GM12878 (cell line): ENCODE measurements at regions not wholly inside any gene's neighbourhood (a gene's known extent, or its start where the extent isn't known, plus 50 kb on each side); places are given as distances from the start of the nearest gene placed in this dataset.

Experiments
- ATAC-seq: fragments of 200-7000 bp; cut with Tn5 transposase; 3 replicates; pipeline ENCODE4 v1.9.1; 2020; ENCODE audit warnings: mild to moderate bottlenecking, moderate library complexity
- BruUV-seq: library from RNA; stranded (reverse); fragments of 400-500 nt; replicated peaks from 2 replicates; lab custom pipeline; 2021; lab: Mats Ljungman, UMichigan
- CTCF ChIA-PET: fragments of 300-600 bp; sonication (Branson Sonifier 250); formaldehyde crosslinking; extraction: SDS; loops from one replicate; lab custom pipeline; 2021; ENCODE audit warnings: inconsistent platforms; lab: Yijun Ruan, JAX
- POLR2A ChIA-PET: fragments of 350-600 bp; formaldehyde crosslinking; extraction: SDS; loops from one replicate; lab custom pipeline; 2021; ENCODE audit warnings: inconsistent platforms; lab: Charles Lee
- RAD21 ChIA-PET: fragments of 300-600 bp; sonication (Branson Sonifier 250); formaldehyde crosslinking; loops from one replicate; lab custom pipeline; 2023; ENCODE audit warnings: antibody characterized with exemption; ENCODE audit not compliant: unreplicated experiment; lab: Charles Lee
- SMC1A ChIA-PET: fragments of 300-600 bp; sonication (Branson Sonifier 250); formaldehyde crosslinking; loops from one replicate; lab custom pipeline; 2023; ENCODE audit not compliant: unreplicated experiment, uncharacterized antibody; lab: Charles Lee
- DNase-seq: peaks from one replicate; pipeline ENCODE4 v3.0.0-alpha.2; 2011; ENCODE audit warnings: low read depth, low spot score
- FAIRE-seq: peaks from 3 replicates; lab custom pipeline; 2011; peaks lifted over from hg19 to GRCh38; lab: Jason Lieb, UNC
- H2AFZ ChIP-seq: 2 replicates; pipeline ENCODE4 v1.6.0; 2011; ENCODE audit warnings: low read depth, low read length, control low read depth; ENCODE audit not compliant: control insufficient read depth
- H3K27ac ChIP-seq: 2 replicates; pipeline ENCODE4 v1.5.1; 2011; ENCODE audit warnings: control low read depth; ENCODE audit not compliant: control insufficient read depth, insufficient read depth
- H3K27me3 ChIP-seq, 2 experiments: replicated peaks in 1 of 2; 2 replicates each; pipeline versions ENCODE4 v1.6.0 to v1.6.1; 2011; ENCODE audit warnings: low read length in 1 of 2; ENCODE audit not compliant: control insufficient read depth in 2 of 2, insufficient read depth in 2 of 2
- H3K36me3 ChIP-seq, 2 experiments: 2 replicates each; pipeline ENCODE4 v1.5.1; 2011; ENCODE audit warnings: low read length in 1 of 2; ENCODE audit not compliant: control insufficient read depth in 2 of 2, insufficient read depth in 2 of 2
- H3K4me1 ChIP-seq: 2 replicates; pipeline ENCODE4 v1.6.1; 2011; ENCODE audit warnings: mild to moderate bottlenecking, low read length, moderate library complexity, mixed read lengths; ENCODE audit not compliant: control insufficient read depth, insufficient read depth
- H3K4me2 ChIP-seq: 2 replicates; pipeline ENCODE4 v1.6.0; 2011; ENCODE audit warnings: control low read depth; ENCODE audit not compliant: control insufficient read depth, insufficient read depth
- H3K4me3 ChIP-seq: fragments of 200-600 bp; sonication (generic); 2 replicates; pipeline ENCODE4 v1.5.1; 2016
- H3K79me2 ChIP-seq: 2 replicates; pipeline ENCODE4 v1.6.0; 2011; ENCODE audit warnings: low read length; ENCODE audit not compliant: control insufficient read depth, insufficient read depth
- H3K9ac ChIP-seq: 2 replicates; pipeline ENCODE4 v1.8.0; 2011; ENCODE audit warnings: low read length, control low read depth, mixed read lengths; ENCODE audit not compliant: control insufficient read depth, insufficient read depth
- H3K9me3 ChIP-seq: replicated peaks from 3 replicates; pipeline ENCODE4 v1.5.1; 2011; ENCODE audit warnings: mild to moderate bottlenecking, low read length; ENCODE audit not compliant: control insufficient read depth, insufficient read depth
- H4K20me1 ChIP-seq: 2 replicates; pipeline ENCODE4 v1.6.0; 2011; ENCODE audit not compliant: control insufficient read depth, insufficient read depth
- CREM ChIP-seq: IDR thresholded peaks from 2 replicates; pipeline ENCODE4 v1.6.1; 2014; ENCODE audit warnings: antibody characterized with exemption, low read depth
- DPF2 ChIP-seq: fragments of 450-650 bp; IDR thresholded peaks from 2 replicates; pipeline ENCODE4 v1.6.1; 2017; ENCODE audit warnings: mild to moderate bottlenecking
- E4F1 ChIP-seq: fragments of 450-650 bp; IDR thresholded peaks from 2 replicates; pipeline ENCODE4 v1.6.1; 2018; ENCODE audit warnings: borderline replicate concordance, mild to moderate bottlenecking; ENCODE audit not compliant: partially characterized antibody
- ESRRA ChIP-seq: IDR thresholded peaks from 2 replicates; pipeline ENCODE4 v1.6.1; 2012; ENCODE audit warnings: mild to moderate bottlenecking, low read length, improper control_type of control experiment
- GATAD2B ChIP-seq: fragments of 450-650 bp; conservative IDR thresholded peaks from 2 replicates; pipeline ENCODE4 v1.6.1; 2017; ENCODE audit warnings: low read depth, mild to moderate bottlenecking, moderate library complexity
- HCFC1 ChIP-seq: fragments of 150-350 bp; IDR thresholded peaks from 2 replicates; pipeline ENCODE4 v1.6.1; 2014; ENCODE audit warnings: low read length
- KLF5 ChIP-seq: fragments of 450-650 bp; IDR thresholded peaks from 2 replicates; pipeline ENCODE4 v1.6.1; 2014; ENCODE audit warnings: mild to moderate bottlenecking; ENCODE audit not compliant: partially characterized antibody
- MXI1 ChIP-seq: fragments of 150-350 bp; IDR thresholded peaks from 2 replicates; pipeline ENCODE4 v1.6.1; 2011; ENCODE audit warnings: low read depth, mild to moderate bottlenecking, inconsistent platforms, low read length, improper control_type of control experiment
- NR2C1 ChIP-seq: fragments of 450-650 bp; IDR thresholded peaks from 2 replicates; pipeline ENCODE4 v1.6.1; 2017; ENCODE audit warnings: antibody characterized with exemption, mild to moderate bottlenecking, moderate library complexity
- NRF1 ChIP-seq: conservative IDR thresholded peaks from 2 replicates; pipeline ENCODE4 v1.6.1; 2011; ENCODE audit warnings: mild to moderate bottlenecking, low read depth, low read length, improper control_type of control experiment
- RBBP5 ChIP-seq: fragments of 200-600 bp; sonication (generic); conservative IDR thresholded peaks from 2 replicates; pipeline ENCODE4 v1.6.1; 2016
- SIX5 ChIP-seq: IDR thresholded peaks from 2 replicates; pipeline ENCODE4 v1.6.1; 2011; ENCODE audit warnings: mild to moderate bottlenecking, low read depth, low read length, moderate library complexity; ENCODE audit not compliant: severe bottlenecking
- USF2 ChIP-seq: IDR thresholded peaks from 2 replicates; pipeline ENCODE4 v1.6.1; 2011; ENCODE audit warnings: low read depth, low read length, improper control_type of control experiment, borderline replicate concordance
- ZSCAN29 ChIP-seq: fragments of 450-650 bp; IDR thresholded peaks from 2 replicates; pipeline ENCODE4 v1.6.1; 2017; ENCODE audit warnings: mild to moderate bottlenecking, moderate library complexity
- WGBS: methylation state at CpG from one replicate; pipeline ENCODE4 v1.1.6; 2016; ENCODE audit warnings: low lambda C conversion rate; ENCODE audit not compliant: insufficient replicate concordance, insufficient coverage; ENCODE audit errors: missing lambda C conversion rate; 5-methylcytosine and 5-hydroxymethylcytosine counted together
- in situ Hi-C: fragments of 300-500 bp; cut with MboI; formaldehyde crosslinking; loops from 9 replicates; pipeline ENCODE4 v1.14.3; 2018; ENCODE audit warnings: mixed read lengths
- intact Hi-C: fragments of 100-400 bp; cut with micrococcal nuclease; formaldehyde crosslinking; loops from one replicate; pipeline ENCODE4 v1.14.2; 2022; ENCODE audit not compliant: unreplicated experiment
- TF ChIP-seq, protein P1 (sequence below), 3 experiments: IDR thresholded peaks in 2 of 3; conservative IDR thresholded peaks in 1 of 3; 2 replicates each; pipeline ENCODE4 v1.5.1; 2011; ENCODE audit warnings: low read depth in 3 of 3, low read length in 3 of 3, mild to moderate bottlenecking in 3 of 3, control low read depth in 2 of 3, moderate library complexity in 2 of 3, inconsistent platforms in 1 of 3, mixed read lengths in 1 of 3; ENCODE audit not compliant: control insufficient read depth in 2 of 3, insufficient read depth in 1 of 3; ENCODE audit errors: extremely low read depth in 1 of 3
- TF ChIP-seq, protein P2 (sequence below): fragments of 150-350 bp; IDR thresholded peaks from 2 replicates; pipeline ENCODE4 v1.6.1; 2014; ENCODE audit warnings: mild to moderate bottlenecking, low read depth, low read length
- TF ChIP-seq, protein P3 (sequence below): fragments of 450-650 bp; IDR thresholded peaks from 2 replicates; pipeline ENCODE4 v1.6.1; 2014; ENCODE audit warnings: mild to moderate bottlenecking

DNA sequence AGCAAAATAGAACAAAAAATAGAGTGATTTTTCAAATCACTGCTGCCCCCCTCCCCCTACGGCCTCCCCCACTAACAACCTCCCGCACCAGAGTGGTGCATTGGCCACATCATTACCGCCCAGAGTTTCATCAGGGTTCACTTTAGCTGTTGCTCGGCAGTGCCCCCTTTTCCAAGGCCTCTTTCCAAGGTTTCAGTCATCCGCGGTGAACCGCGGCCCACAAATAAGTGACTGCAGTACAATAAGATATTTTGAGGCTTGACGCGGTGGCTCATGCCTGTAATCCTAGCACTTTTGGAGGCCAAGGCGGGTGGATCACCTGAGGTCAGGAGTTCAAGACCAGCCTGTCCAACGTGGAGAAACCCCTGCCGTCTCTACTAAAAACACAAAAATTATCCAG lies 180.0 kb downstream of the MAF start (continued):
- TF ChIP-seq GATAD2B: no peak
- TF ChIP-seq, protein P1, sequence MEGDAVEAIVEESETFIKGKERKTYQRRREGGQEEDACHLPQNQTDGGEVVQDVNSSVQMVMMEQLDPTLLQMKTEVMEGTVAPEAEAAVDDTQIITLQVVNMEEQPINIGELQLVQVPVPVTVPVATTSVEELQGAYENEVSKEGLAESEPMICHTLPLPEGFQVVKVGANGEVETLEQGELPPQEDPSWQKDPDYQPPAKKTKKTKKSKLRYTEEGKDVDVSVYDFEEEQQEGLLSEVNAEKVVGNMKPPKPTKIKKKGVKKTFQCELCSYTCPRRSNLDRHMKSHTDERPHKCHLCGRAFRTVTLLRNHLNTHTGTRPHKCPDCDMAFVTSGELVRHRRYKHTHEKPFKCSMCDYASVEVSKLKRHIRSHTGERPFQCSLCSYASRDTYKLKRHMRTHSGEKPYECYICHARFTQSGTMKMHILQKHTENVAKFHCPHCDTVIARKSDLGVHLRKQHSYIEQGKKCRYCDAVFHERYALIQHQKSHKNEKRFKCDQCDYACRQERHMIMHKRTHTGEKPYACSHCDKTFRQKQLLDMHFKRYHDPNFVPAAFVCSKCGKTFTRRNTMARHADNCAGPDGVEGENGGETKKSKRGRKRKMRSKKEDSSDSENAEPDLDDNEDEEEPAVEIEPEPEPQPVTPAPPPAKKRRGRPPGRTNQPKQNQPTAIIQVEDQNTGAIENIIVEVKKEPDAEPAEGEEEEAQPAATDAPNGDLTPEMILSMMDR (IDR thresholded peaks at IDR 0.05 in 2 of 3, conservative IDR thresholded peaks at IDR 0.05 in 1 of 3; ENCODE audit: control insufficient read depth in 2 of 3, extremely low read depth in 1 of 3, insufficient read depth in 1 of 3, low read depth in 3 of 3, low read length in 3 of 3): no peak

GRCh38 chr16:79419148-79419547 lies 181.4 kb downstream of the MAF start:
- intact Hi-C loops: no loop called here
- no peak overlapping the region for H3K4me2 ChIP-seq
- in situ Hi-C loops: no loop called here
- no peak overlapping the region for H3K27ac ChIP-seq
- no peaks in the 10 kb centered on the region; the same call in 2 of the 3 replicates for H3K9me3 ChIP-seq
- no peaks in the 10 kb centered on the region for H3K36me3 ChIP-seq
- TF ChIP-seq SIX5 (no peak), MXI1 (no peak), HCFC1 (no peak), NRF1 (no peak), USF2 (no peak), CREM (no peak), RBBP5 (no peak), ZSCAN29 (no peak), NR2C1 (no peak), ESRRA (no peak), KLF5 (no peak), E4F1 (no peak), DPF2 (no peak)
- TF ChIP-seq, protein P2, sequence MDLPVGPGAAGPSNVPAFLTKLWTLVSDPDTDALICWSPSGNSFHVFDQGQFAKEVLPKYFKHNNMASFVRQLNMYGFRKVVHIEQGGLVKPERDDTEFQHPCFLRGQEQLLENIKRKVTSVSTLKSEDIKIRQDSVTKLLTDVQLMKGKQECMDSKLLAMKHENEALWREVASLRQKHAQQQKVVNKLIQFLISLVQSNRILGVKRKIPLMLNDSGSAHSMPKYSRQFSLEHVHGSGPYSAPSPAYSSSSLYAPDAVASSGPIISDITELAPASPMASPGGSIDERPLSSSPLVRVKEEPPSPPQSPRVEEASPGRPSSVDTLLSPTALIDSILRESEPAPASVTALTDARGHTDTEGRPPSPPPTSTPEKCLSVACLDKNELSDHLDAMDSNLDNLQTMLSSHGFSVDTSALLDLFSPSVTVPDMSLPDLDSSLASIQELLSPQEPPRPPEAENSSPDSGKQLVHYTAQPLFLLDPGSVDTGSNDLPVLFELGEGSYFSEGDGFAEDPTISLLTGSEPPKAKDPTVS: no peak
- TF ChIP-seq, protein P3, sequence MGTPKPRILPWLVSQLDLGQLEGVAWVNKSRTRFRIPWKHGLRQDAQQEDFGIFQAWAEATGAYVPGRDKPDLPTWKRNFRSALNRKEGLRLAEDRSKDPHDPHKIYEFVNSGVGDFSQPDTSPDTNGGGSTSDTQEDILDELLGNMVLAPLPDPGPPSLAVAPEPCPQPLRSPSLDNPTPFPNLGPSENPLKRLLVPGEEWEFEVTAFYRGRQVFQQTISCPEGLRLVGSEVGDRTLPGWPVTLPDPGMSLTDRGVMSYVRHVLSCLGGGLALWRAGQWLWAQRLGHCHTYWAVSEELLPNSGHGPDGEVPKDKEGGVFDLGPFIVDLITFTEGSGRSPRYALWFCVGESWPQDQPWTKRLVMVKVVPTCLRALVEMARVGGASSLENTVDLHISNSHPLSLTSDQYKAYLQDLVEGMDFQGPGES: no peak
- no peaks in the 10 kb centered on the region; a peak in 1 of 4 replicates for H3K27me3 ChIP-seq
- H3K4me3 ChIP-seq: no peak overlapping the region
- FAIRE-seq (no peak), ATAC-seq (no peak), DNase-seq (no peak)
- H3K79me2 ChIP-seq: no peaks in the 10 kb centered on the region
- H4K20me1 ChIP-seq: no peaks in the 10 kb centered on the region
- H3K9ac ChIP-seq: no peak overlapping the region
- SMC1A ChIA-PET: no interaction called here
- H3K4me1 ChIP-seq: no peaks in the 10 kb centered on the region
- WGBS: 43% methylated on average over 6 of the region's 6 CpGs
- no TSS peak for BruUV-seq
- POLR2A ChIA-PET: no interaction called here
- RAD21 ChIA-PET: no interaction called here
- H2AFZ ChIP-seq: no peak overlapping the region
- CTCF ChIA-PET: no interaction called here
